ENCODE measurements at regions not wholly inside any gene's neighbourhood (a gene's known extent, or its start where the extent isn't known, plus 50 kb on each side); places are given as distances from the start of the nearest gene placed in this dataset.

DNA sequence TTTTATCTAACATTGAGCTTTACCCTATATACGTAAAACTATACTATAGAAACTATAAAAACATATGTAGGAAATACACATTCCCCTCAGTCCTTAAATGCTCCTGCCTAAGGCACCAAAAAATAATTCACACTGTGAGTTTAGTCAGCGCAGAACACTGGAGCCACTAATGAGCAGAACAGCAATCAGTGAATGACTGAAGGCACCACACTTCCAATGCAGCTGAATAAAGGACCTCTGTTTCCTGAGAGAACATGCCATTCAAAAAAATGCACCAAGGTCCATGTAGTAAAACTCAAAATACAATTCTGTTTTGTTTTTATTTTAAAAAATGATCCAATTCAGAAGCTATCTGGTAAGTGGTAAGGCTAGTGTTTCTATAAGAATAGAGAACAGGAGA, 1280.6 kb upstream of the NRXN1 start:
- Histone ChIP-seq H2AFZ (ENCODE audit: control insufficient read depth, low read length) (no peak overlapping the region), H3K36me3 (ENCODE audit: control insufficient read depth in 2 of 2, extremely low read depth in 1 of 2, insufficient read depth in 2 of 2, low read length in 2 of 2) (no peaks in the 10 kb centered on the region), H3K9me3 (ENCODE audit: control insufficient read depth, low read depth, low read length) (no peaks in the 10 kb centered on the region), H3K27ac (ENCODE audit: control insufficient read depth, insufficient read depth, low read length) (no peak overlapping the region), H3K4me3 (ENCODE audit: control insufficient read depth in 2 of 3, extremely low read depth in 1 of 3, insufficient read depth in 2 of 3, low read depth in 1 of 3, low read length in 3 of 3) (no peak overlapping the region), H4K20me1 (ENCODE audit: control insufficient read depth, extremely low read depth, insufficient read depth, low read length) (no peaks in the 10 kb centered on the region), H3K9ac (ENCODE audit: control insufficient read depth, extremely low read depth, insufficient read depth, low read length) (no peak overlapping the region), H3K4me1 (ENCODE audit: control insufficient read depth, extremely low read depth, insufficient read depth, low read length) (no peaks in the 10 kb centered on the region), H3K79me2 (ENCODE audit: control insufficient read depth, insufficient read depth, low read length) (no peaks in the 10 kb centered on the region), H3K9me1 (ENCODE audit: control insufficient read depth, extremely low read depth, insufficient read depth, low read length) (no peaks in the 10 kb centered on the region), H3K27me3 (ENCODE audit: control insufficient read depth, extremely low read depth, insufficient read depth, low read length) (no peaks in the 10 kb centered on the region), H3K4me2 (ENCODE audit: control insufficient read depth, extremely low read depth, insufficient read depth, low read depth, low read length) (no peak overlapping the region)
- DNase-seq (ENCODE audit: low read depth, low spot score), result no peak
- dilution Hi-C loops (cut with MboI; ENCODE audit: extremely low pct_ligation_motif_present, low sequenced_read_pairs), result no loop called here
- FAIRE-seq, result no peak
- TF ChIP-seq CTCF (optimal IDR thresholded peaks at IDR 0.05 in 1 of 3, IDR thresholded peaks at IDR 0.05 in 1 of 3, conservative IDR thresholded peaks at IDR 0.05 in 1 of 3; ENCODE audit: extremely low read depth in 1 of 3, insufficient read depth in 2 of 3, low read length in 3 of 3) (no peak), EZH2 (IDR thresholded peaks at IDR 0.05; ENCODE audit: low read length) (no peak)

DNA sequence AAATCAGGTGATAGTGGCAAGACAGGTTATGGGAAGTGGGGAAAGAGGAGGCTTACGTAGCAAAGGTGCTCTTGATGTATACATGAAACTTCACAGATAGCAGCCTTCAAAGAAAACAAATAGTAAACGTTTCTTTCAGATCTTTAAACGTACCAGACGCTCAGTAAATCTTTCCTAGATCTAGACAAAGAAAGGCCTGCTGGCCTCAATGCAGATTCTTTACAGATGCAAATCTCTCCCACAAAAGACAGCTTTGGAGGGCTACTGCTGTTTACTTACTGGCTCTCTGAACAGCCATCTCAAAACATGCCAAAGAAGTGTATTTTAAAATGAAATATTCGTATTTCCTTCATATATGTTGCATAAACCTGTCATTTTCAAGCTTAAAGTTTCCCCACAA, 1279.9 kb upstream of the NRXN1 start:
- Histone ChIP-seq H3K36me3 (ENCODE audit: control insufficient read depth in 2 of 2, extremely low read depth in 1 of 2, insufficient read depth in 2 of 2, low read length in 2 of 2) (no peaks in the 10 kb centered on the region), H3K4me3 (ENCODE audit: control insufficient read depth in 2 of 3, extremely low read depth in 1 of 3, insufficient read depth in 2 of 3, low read depth in 1 of 3, low read length in 3 of 3) (no peak overlapping the region), H4K20me1 (ENCODE audit: control insufficient read depth, extremely low read depth, insufficient read depth, low read length) (no peaks in the 10 kb centered on the region), H3K9me3 (ENCODE audit: control insufficient read depth, low read depth, low read length) (no peaks in the 10 kb centered on the region), H3K9ac (ENCODE audit: control insufficient read depth, extremely low read depth, insufficient read depth, low read length) (no peak overlapping the region), H3K4me1 (ENCODE audit: control insufficient read depth, extremely low read depth, insufficient read depth, low read length) (no peaks in the 10 kb centered on the region), H3K27ac (ENCODE audit: control insufficient read depth, insufficient read depth, low read length) (no peak overlapping the region), H3K4me2 (ENCODE audit: control insufficient read depth, extremely low read depth, insufficient read depth, low read depth, low read length) (no peak overlapping the region), H3K9me1 (ENCODE audit: control insufficient read depth, extremely low read depth, insufficient read depth, low read length) (no peaks in the 10 kb centered on the region), H3K27me3 (ENCODE audit: control insufficient read depth, extremely low read depth, insufficient read depth, low read length) (no peaks in the 10 kb centered on the region), H2AFZ (ENCODE audit: control insufficient read depth, low read length) (no peak overlapping the region), H3K79me2 (ENCODE audit: control insufficient read depth, insufficient read depth, low read length) (no peaks in the 10 kb centered on the region)
- dilution Hi-C loops (cut with MboI; ENCODE audit: extremely low pct_ligation_motif_present, low sequenced_read_pairs), result no loop called here
- TF ChIP-seq EZH2 (IDR thresholded peaks at IDR 0.05; ENCODE audit: low read length) (no peak), CTCF (optimal IDR thresholded peaks at IDR 0.05 in 1 of 3, IDR thresholded peaks at IDR 0.05 in 1 of 3, conservative IDR thresholded peaks at IDR 0.05 in 1 of 3; ENCODE audit: extremely low read depth in 1 of 3, insufficient read depth in 2 of 3, low read length in 3 of 3) (no peak)
- DNase-seq (ENCODE audit: low read depth, low spot score) (no peak), FAIRE-seq (no peak)
